Mesodermal cell (in vitro differentiated cells): ENCODE measurements at regions not wholly inside any gene's neighbourhood (a gene's known extent, or its start where the extent isn't known, plus 50 kb on each side); places are given as distances from the start of the nearest gene placed in this dataset.

ENCODE experiments used
- H3K27ac ChIP-seq: 2 replicates; pipeline ENCODE4 v1.7.0; 2013; ENCODE audit warnings: mild to moderate bottlenecking, low read depth, low read length, moderate library complexity; ENCODE audit not compliant: severe bottlenecking
- H3K36me3 ChIP-seq: 2 replicates; pipeline ENCODE4 v1.7.1; 2013; ENCODE audit warnings: mild to moderate bottlenecking, low read length, moderate library complexity; ENCODE audit not compliant: control insufficient read depth, insufficient read depth
- H3K4me1 ChIP-seq: one replicate; pipeline ENCODE4 v1.7.1; 2013; ENCODE audit warnings: mild to moderate bottlenecking, low read length; ENCODE audit not compliant: insufficient read depth, control insufficient read depth, poor library complexity, severe bottlenecking
- H3K4me3 ChIP-seq: 2 replicates; pipeline ENCODE4 v1.7.0; 2013; ENCODE audit warnings: low read length, control low read depth, mild to moderate bottlenecking; ENCODE audit not compliant: insufficient read depth, poor library complexity, severe bottlenecking; ENCODE audit errors: extremely low read depth
- H3K9me3 ChIP-seq: 2 replicates; pipeline ENCODE4 v1.7.1; 2013; ENCODE audit warnings: mild to moderate bottlenecking, low read length, moderate library complexity; ENCODE audit not compliant: control insufficient read depth
- WGBS, 2 experiments: methylation state at CpG; one replicate each; pipeline ENCODE4 v1.1.5; 2013; ENCODE audit warnings: missing lambda C conversion rate in 2 of 2; ENCODE audit not compliant: insufficient coverage in 2 of 2; 5-methylcytosine and 5-hydroxymethylcytosine counted together

DNA sequence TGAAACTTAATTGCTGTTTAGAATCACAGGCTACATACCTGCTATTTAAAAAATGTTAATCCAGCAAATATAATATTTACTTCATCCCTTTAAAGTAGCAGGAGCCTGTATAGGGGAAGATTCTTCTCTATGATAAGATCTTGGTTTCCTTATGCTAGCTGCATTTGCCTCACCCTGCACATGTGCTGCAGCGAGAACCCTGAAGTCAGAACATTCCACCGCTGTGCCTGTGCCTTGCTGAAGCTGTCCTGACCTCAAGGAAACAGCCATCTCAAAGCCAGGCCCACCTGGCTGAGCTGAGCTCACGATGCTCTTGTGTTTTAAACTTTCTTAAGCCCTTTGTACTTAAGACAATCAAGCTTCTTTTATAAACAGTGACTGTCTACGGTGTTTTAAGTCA lies 355.0 kb upstream of the PCDH20 start:
- Histone ChIP-seq H3K9me3 (no peaks in the 10 kb centered on the region), H3K4me3 (no peak overlapping the region), H3K36me3 (no peaks in the 10 kb centered on the region), H3K27ac (no peak overlapping the region), H3K4me1 (no peaks in the 10 kb centered on the region)
- 79 to 89% methylated on average over 3 of the region's 4 CpGs for WGBS, 2 experiments

- no peaks in the 10 kb centered on the region for H3K9me3 ChIP-seq
- H3K4me1 ChIP-seq = no peaks in the 10 kb centered on the region
- WGBS, 2 experiments = no CpG with 5 or more reads among the region's 2 CpGs
- no peak overlapping the region for H3K27ac ChIP-seq
- H3K4me3 ChIP-seq = no peak overlapping the region
- H3K36me3 ChIP-seq = no peaks in the 10 kb centered on the region
Observed at GRCh38 chr13:61768175-61768574, 352.5 kb upstream of the PCDH20 start.

- Histone ChIP-seq H3K9me3 (no peaks in the 10 kb centered on the region), H3K36me3 (no peaks in the 10 kb centered on the region), H3K27ac (no peak overlapping the region), H3K4me1 (no peaks in the 10 kb centered on the region), H3K4me3 (no peak overlapping the region)
- WGBS, 2 experiments = 92 to 100% methylated on average over 5 to 8 of the region's 11 CpGs
Observed at GRCh38 chr13:61766667-61767058, 351.0 kb upstream of the PCDH20 start.

GRCh38 chr13:61765940-61766666 lies 350.5 kb upstream of the PCDH20 start:
- Histone ChIP-seq H3K9me3 (no peaks in the 10 kb centered on the region), H3K4me1 (no peaks in the 10 kb centered on the region), H3K27ac (no peak overlapping the region), H3K4me3 (no peak overlapping the region), H3K36me3 (no peaks in the 10 kb centered on the region)
- WGBS, 2 experiments = 93 to 99% methylated on average over 11 to 12 of the region's 14 CpGs

GRCh38 chr13:61765181-61765742 lies 349.6 kb upstream of the PCDH20 start:
- WGBS, 2 experiments = 94 to 95% methylated on average over 16 of the region's 16 CpGs
- Histone ChIP-seq H3K4me3 (no peak overlapping the region), H3K4me1 (no peaks in the 10 kb centered on the region), H3K9me3 (no peaks in the 10 kb centered on the region), H3K27ac (no peak overlapping the region), H3K36me3 (no peaks in the 10 kb centered on the region)

DNA sequence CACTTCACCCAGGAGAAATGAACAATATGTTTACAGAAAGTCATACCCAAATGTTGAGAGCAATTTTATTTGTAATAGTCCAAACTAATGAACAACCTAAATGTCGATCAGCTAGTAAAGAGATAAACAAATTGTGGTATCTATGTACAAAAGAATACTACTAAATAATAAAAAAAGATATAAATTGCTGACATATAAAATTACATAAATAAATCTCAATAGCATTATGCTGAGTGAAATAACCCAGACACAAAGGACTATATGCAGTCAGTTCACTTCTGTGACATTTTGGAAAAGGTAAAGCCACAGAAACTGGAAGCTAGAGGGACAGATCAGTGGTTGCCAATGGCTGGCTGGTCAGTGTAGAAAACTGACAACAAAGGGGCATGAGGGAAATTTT lies 346.0 kb upstream of the PCDH20 start:
- no CpG with 5 or more reads among the region's 1 CpG for WGBS, 2 experiments
- no peak overlapping the region for H3K27ac ChIP-seq
- H3K36me3 ChIP-seq = no peaks in the 10 kb centered on the region

GRCh38 chr13:61760102-61760501 lies 344.5 kb upstream of the PCDH20 start:
- Histone ChIP-seq H3K27ac (no peak overlapping the region), H3K36me3 (no peaks in the 10 kb centered on the region), H3K9me3 (peaks cover 6% of the 10 kb centered on the region), H3K4me1 (no peaks in the 10 kb centered on the region), H3K4me3 (no peak overlapping the region)
- no CpG with 5 or more reads among the region's 3 CpGs for WGBS, 2 experiments

More for the DNA sequence above, 346.0 kb upstream of the PCDH20 start:
- no peaks in the 10 kb centered on the region for H3K4me1 ChIP-seq
- H3K4me3 ChIP-seq = no peak overlapping the region
- no peaks in the 10 kb centered on the region for H3K9me3 ChIP-seq

- Histone ChIP-seq H3K9me3 (peaks cover 6% of the 10 kb centered on the region), H3K36me3 (no peaks in the 10 kb centered on the region), H3K4me3 (no peak overlapping the region), H3K4me1 (no peaks in the 10 kb centered on the region), H3K27ac (no peak overlapping the region)
- WGBS, 2 experiments = 100% methylated on average over 1 of the region's 1 CpG; no CpG with 5 or more reads in 1 of the 2 experiments
Observed at GRCh38 chr13:61756031-61756430, 340.4 kb upstream of the PCDH20 start.

GRCh38 chr13:61751039-61751438 lies 335.4 kb upstream of the PCDH20 start:
- Histone ChIP-seq H3K4me3 (no peak overlapping the region), H3K36me3 (no peaks in the 10 kb centered on the region), H3K27ac (no peak overlapping the region), H3K4me1 (no peaks in the 10 kb centered on the region), H3K9me3 (peaks cover 4% of the 10 kb centered on the region)

GRCh38 chr13:61738236-61738750 lies 322.6 kb upstream of the PCDH20 start:
- Histone ChIP-seq H3K4me3 (no peak overlapping the region), H3K9me3 (no peaks in the 10 kb centered on the region), H3K4me1 (no peaks in the 10 kb centered on the region), H3K36me3 (no peaks in the 10 kb centered on the region), H3K27ac (no peak overlapping the region)
- no CpG with 5 or more reads among the region's 2 CpGs for WGBS, 2 experiments

- no CpG with 5 or more reads among the region's 1 CpG for WGBS, 2 experiments
- Histone ChIP-seq H3K9me3 (no peaks in the 10 kb centered on the region), H3K27ac (no peak overlapping the region)
Observed at GRCh38 chr13:61734683-61735082, 319.0 kb upstream of the PCDH20 start.

More at GRCh38 chr13:61734683-61735082, 319.0 kb upstream of the PCDH20 start:
- H3K4me1 ChIP-seq = no peaks in the 10 kb centered on the region
- no peak overlapping the region for H3K4me3 ChIP-seq
- no peaks in the 10 kb centered on the region for H3K36me3 ChIP-seq
